Astrocyte of the spinal cord (primary cell): ENCODE measurements at regions not wholly inside any gene's neighbourhood (a gene's known extent, or its start where the extent isn't known, plus 50 kb on each side); places are given as distances from the start of the nearest gene placed in this dataset.

Source experiments
- DNase-seq: peaks from one replicate; pipeline ENCODE4 v3.0.0; 2011; ENCODE audit warnings: low read depth, low spot score
- H3K4me3 ChIP-seq: 2 replicates; pipeline ENCODE4 v1.5.1; 2011; ENCODE audit warnings: low read depth, mild to moderate bottlenecking, low read length, moderate library complexity
- in situ Hi-C: cut with HindIII; loops from 2 replicates; pipeline ENCODE4 v1.10.0; 2017; ENCODE audit warnings: low sequenced_read_pairs
- TF ChIP-seq, protein P1 (sequence below): IDR thresholded peaks from 2 replicates; pipeline ENCODE4 v1.5.1; 2012; ENCODE audit warnings: low read depth, mild to moderate bottlenecking, low read length, inconsistent platforms

GRCh38 chr1:87757676-87758075 lies 429.0 kb downstream of the LMO4 start:
- TF ChIP-seq, protein P1, sequence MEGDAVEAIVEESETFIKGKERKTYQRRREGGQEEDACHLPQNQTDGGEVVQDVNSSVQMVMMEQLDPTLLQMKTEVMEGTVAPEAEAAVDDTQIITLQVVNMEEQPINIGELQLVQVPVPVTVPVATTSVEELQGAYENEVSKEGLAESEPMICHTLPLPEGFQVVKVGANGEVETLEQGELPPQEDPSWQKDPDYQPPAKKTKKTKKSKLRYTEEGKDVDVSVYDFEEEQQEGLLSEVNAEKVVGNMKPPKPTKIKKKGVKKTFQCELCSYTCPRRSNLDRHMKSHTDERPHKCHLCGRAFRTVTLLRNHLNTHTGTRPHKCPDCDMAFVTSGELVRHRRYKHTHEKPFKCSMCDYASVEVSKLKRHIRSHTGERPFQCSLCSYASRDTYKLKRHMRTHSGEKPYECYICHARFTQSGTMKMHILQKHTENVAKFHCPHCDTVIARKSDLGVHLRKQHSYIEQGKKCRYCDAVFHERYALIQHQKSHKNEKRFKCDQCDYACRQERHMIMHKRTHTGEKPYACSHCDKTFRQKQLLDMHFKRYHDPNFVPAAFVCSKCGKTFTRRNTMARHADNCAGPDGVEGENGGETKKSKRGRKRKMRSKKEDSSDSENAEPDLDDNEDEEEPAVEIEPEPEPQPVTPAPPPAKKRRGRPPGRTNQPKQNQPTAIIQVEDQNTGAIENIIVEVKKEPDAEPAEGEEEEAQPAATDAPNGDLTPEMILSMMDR, result no peak
- no peak overlapping the region for H3K4me3 ChIP-seq
- in situ Hi-C loops, result no loop called here
- DNase-seq, result no peak

GRCh38 chr1:87759421-87760087 lies 430.9 kb downstream of the LMO4 start:
- in situ Hi-C loops, result no loop called here
- DNase-seq, result no peak
- TF ChIP-seq, protein P1, result no peak
- H3K4me3 ChIP-seq, result no peak overlapping the region

DNA sequence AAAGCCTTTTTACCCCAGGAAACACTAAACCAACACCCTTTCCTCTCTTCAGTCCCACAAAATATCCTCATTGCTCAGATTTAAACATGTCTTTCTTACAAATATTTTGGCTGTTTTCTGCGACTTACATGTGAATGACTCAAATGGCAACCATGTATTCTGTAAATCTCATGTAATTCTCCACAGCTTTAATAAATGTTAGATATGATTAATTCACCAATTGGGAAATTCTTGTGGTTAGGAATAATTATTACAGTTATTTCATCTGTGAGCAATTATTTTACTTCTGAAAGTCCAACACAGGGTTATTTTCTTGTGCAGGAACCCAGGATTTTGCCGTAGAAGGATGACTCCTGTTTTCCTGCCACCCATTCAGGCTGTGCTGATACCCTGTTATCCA lies 431.5 kb downstream of the LMO4 start:
- H3K4me3 ChIP-seq, result no peak overlapping the region
- in situ Hi-C loops, result no loop called here
- TF ChIP-seq, protein P1, result no peak
- no peak for DNase-seq

DNA sequence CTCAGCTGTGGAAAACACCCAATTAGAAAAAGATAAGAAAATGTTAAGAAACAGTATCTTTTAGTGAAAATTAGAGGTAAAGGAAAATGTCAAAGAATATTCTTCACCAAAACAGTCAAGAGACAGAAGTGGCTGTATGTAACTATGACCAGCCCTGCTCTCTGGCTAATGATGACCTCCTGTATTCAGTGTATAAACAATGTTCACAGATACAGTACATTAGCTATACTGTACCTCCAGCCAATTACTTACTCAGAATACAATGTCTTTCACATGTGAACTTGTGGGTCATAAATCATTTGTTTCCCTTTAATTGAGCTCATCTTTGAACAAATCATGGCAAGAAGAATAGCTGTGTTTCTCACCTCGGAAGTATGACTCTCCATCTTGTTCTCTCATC lies 432.0 kb downstream of the LMO4 start:
- DNase-seq, result no peak
- H3K4me3 ChIP-seq, result no peak overlapping the region
- TF ChIP-seq, protein P1, result no peak
- in situ Hi-C loops, result no loop called here

GRCh38 chr1:87763483-87763882 lies 434.8 kb downstream of the LMO4 start:
- in situ Hi-C loops, result no loop called here
- no peak overlapping the region for H3K4me3 ChIP-seq
- no peak for DNase-seq
- TF ChIP-seq, protein P1, result no peak

GRCh38 chr1:87765057-87765680 lies 436.5 kb downstream of the LMO4 start:
- no peak for DNase-seq
- TF ChIP-seq, protein P1, result no peak
- H3K4me3 ChIP-seq, result no peak overlapping the region
- in situ Hi-C loops, result no loop called here
